Thyroid gland (tissue), 4 donors: ENCODE measurements at regions not wholly inside any gene's neighbourhood (a gene's known extent, or its start where the extent isn't known, plus 50 kb on each side); places are given as distances from the start of the nearest gene placed in this dataset.

Source experiments
- POLR2A ChIP-seq, 2 donors: fragments of 450-650 bp; IDR thresholded peaks; one replicate each; pipeline ENCODE4 v1.6.1; 2017; ENCODE audit warnings: antibody characterized with exemption in 2 of 2, mild to moderate bottlenecking in 2 of 2, moderate library complexity in 1 of 2
- TF ChIP-seq, protein P1 (sequence below), 6 experiments: fragments of 200-600 bp in 3 of 6; fragments of 450-650 bp in 3 of 6; sonication (generic) in 3 of 6; IDR thresholded peaks; one replicate each; pipeline ENCODE4 v1.5.1; 2016 to 2019; ENCODE audit warnings: antibody characterized with exemption in 6 of 6, mild to moderate bottlenecking in 2 of 6, inconsistent platforms in 1 of 6, moderate library complexity in 1 of 6

GRCh38 chr2:16971722-16972234 is 306.1 kb upstream of the CYRIA start:
- no peak for TF ChIP-seq POLR2A (IDR thresholded peaks at IDR 0.05)
- TF ChIP-seq, protein P1, sequence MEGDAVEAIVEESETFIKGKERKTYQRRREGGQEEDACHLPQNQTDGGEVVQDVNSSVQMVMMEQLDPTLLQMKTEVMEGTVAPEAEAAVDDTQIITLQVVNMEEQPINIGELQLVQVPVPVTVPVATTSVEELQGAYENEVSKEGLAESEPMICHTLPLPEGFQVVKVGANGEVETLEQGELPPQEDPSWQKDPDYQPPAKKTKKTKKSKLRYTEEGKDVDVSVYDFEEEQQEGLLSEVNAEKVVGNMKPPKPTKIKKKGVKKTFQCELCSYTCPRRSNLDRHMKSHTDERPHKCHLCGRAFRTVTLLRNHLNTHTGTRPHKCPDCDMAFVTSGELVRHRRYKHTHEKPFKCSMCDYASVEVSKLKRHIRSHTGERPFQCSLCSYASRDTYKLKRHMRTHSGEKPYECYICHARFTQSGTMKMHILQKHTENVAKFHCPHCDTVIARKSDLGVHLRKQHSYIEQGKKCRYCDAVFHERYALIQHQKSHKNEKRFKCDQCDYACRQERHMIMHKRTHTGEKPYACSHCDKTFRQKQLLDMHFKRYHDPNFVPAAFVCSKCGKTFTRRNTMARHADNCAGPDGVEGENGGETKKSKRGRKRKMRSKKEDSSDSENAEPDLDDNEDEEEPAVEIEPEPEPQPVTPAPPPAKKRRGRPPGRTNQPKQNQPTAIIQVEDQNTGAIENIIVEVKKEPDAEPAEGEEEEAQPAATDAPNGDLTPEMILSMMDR (IDR thresholded peaks at IDR 0.05) = no peak
